Suprapubic skin (tissue), 3 donors: ENCODE measurements at regions not wholly inside any gene's neighbourhood (a gene's known extent, or its start where the extent isn't known, plus 50 kb on each side); places are given as distances from the start of the nearest gene placed in this dataset.
"Not testable (repeated sequence)": the region's sequence is repeated elsewhere in the genome, so short reads cannot be mapped to it uniquely, and the experiment has no call there.

Experiments used
- POLR2A ChIP-seq, 2 donors: fragments of 450-650 bp; IDR thresholded peaks; one replicate each; pipeline ENCODE4 v1.6.1; 2017; ENCODE audit warnings: antibody characterized with exemption in 2 of 2, mild to moderate bottlenecking in 2 of 2, moderate library complexity in 2 of 2
- TF ChIP-seq, protein P1 (sequence below), 2 donors: fragments of 200-600 bp in 1 of 2; fragments of 450-650 bp in 1 of 2; sonication (generic) in 1 of 2; IDR thresholded peaks; one replicate each; pipeline ENCODE4 v1.5.1; 2016 to 2019; ENCODE audit warnings: antibody characterized with exemption in 2 of 2, mild to moderate bottlenecking in 1 of 2, moderate library complexity in 1 of 2

DNA sequence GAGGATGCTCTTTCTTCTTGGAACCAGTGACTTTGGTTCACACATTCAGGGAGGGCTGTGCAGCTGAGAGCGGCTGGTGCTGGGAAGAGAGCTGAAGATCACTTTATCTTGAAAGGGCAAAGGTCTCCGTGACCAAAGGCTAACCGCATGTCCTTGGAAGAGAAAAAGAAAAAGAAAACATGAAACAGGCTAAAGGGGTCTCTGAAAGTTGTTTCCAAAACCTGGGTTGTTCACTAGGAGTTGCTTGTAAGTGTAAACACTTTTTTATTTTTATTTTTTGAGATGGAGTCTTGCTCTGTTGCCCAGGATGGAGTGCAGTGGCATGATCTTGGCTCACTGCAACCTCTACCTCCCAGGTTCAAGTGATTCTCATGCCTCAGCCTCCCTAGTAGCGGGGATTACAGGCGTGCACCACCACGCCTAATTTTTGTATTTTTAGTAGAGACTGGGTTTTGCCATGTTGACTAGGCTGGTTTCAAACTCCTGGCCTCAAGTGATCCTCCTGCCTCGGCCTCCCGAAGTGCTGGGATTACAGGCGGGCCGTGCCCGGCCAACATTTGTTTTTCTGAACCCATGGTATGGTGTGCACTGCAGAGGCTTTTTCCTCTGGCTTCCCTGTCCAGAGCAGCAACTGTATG lies 208.6 kb downstream of the C9orf50 start:
- TF ChIP-seq, protein P1, sequence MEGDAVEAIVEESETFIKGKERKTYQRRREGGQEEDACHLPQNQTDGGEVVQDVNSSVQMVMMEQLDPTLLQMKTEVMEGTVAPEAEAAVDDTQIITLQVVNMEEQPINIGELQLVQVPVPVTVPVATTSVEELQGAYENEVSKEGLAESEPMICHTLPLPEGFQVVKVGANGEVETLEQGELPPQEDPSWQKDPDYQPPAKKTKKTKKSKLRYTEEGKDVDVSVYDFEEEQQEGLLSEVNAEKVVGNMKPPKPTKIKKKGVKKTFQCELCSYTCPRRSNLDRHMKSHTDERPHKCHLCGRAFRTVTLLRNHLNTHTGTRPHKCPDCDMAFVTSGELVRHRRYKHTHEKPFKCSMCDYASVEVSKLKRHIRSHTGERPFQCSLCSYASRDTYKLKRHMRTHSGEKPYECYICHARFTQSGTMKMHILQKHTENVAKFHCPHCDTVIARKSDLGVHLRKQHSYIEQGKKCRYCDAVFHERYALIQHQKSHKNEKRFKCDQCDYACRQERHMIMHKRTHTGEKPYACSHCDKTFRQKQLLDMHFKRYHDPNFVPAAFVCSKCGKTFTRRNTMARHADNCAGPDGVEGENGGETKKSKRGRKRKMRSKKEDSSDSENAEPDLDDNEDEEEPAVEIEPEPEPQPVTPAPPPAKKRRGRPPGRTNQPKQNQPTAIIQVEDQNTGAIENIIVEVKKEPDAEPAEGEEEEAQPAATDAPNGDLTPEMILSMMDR (IDR thresholded peaks at IDR 0.05), result not testable (repeated sequence)
- TF ChIP-seq POLR2A (IDR thresholded peaks at IDR 0.05), result not testable (repeated sequence)
